Peyer's patch (tissue), 4 donors: ENCODE measurements at regions not wholly inside any gene's neighbourhood (a gene's known extent, or its start where the extent isn't known, plus 50 kb on each side); places are given as distances from the start of the nearest gene placed in this dataset.

ENCODE experiments used
- CTCF ChIP-seq, 6 experiments: fragments of 450-650 bp in 4 of 6; fragments of 200-600 bp in 2 of 6; sonication (generic) in 1 of 6; IDR thresholded peaks; one replicate each; pipeline ENCODE4 v1.5.1; 2017 to 2019; ENCODE audit warnings: antibody characterized with exemption in 6 of 6, mild to moderate bottlenecking in 3 of 6, moderate library complexity in 1 of 6
- POLR2A ChIP-seq, 2 donors: fragments of 450-650 bp; IDR thresholded peaks; one replicate each; pipeline ENCODE4 v1.5.1; 2017; ENCODE audit warnings: antibody characterized with exemption in 2 of 2, mild to moderate bottlenecking in 2 of 2, moderate library complexity in 2 of 2

GRCh38 chr2:40758401-40759155, 306.7 kb upstream of the SLC8A1 start:
- TF ChIP-seq CTCF (IDR thresholded peaks at IDR 0.05) (no peak), POLR2A (IDR thresholded peaks at IDR 0.05) (no peak)
